Neural crest cell (in vitro differentiated cells): ENCODE measurements at regions not wholly inside any gene's neighbourhood (a gene's known extent, or its start where the extent isn't known, plus 50 kb on each side); places are given as distances from the start of the nearest gene placed in this dataset.

Experiments used
- DNase-seq: peaks from one replicate; pipeline ENCODE4 v3.0.0; 2021; ENCODE audit warnings: low read depth, mixed read lengths, low spot score
- H3K27ac Mint-ChIP-seq: one replicate; pipeline ENCODE4 v1.8.0; 2021; ENCODE audit warnings: mild to moderate bottlenecking, mixed read lengths; ENCODE audit not compliant: unreplicated experiment
- H3K27me3 Mint-ChIP-seq: 2 replicates; pipeline ENCODE4 v1.8.0; 2021; ENCODE audit warnings: low read depth, mild to moderate bottlenecking, mixed read lengths
- H3K36me3 Mint-ChIP-seq: 2 replicates; pipeline ENCODE4 v1.8.0; 2021; ENCODE audit warnings: low read depth, mild to moderate bottlenecking, mixed read lengths
- H3K4me1 Mint-ChIP-seq: 2 replicates; pipeline ENCODE4 v1.8.0; 2021; ENCODE audit warnings: mixed read lengths
- H3K4me3 Mint-ChIP-seq: one replicate; pipeline ENCODE4 v1.8.0; 2021; ENCODE audit warnings: mild to moderate bottlenecking, mixed read lengths
- H3K9me3 Mint-ChIP-seq: 2 replicates; pipeline ENCODE4 v1.8.0; 2021; ENCODE audit warnings: mixed read lengths
- CTCF ChIP-seq: fragments of 200-600 bp; sonication (generic); conservative IDR thresholded peaks from 2 replicates; pipeline ENCODE4 v1.5.0; 2021; ENCODE audit warnings: antibody characterized with exemption, mild to moderate bottlenecking

- Mint-ChIP-seq H3K4me3 (no peak overlapping the region), H3K27ac (no peak overlapping the region), H3K36me3 (no peaks in the 10 kb centered on the region), H3K9me3 (no peaks in the 10 kb centered on the region), H3K4me1 (no peaks in the 10 kb centered on the region), H3K27me3 (no peaks in the 10 kb centered on the region)
- TF ChIP-seq CTCF, result no peak
- DNase-seq, result no peak
Measured at GRCh38 chr3:55313666-55314065, 173.4 kb downstream of the WNT5A start.

GRCh38 chr3:55309336-55309735, 177.8 kb downstream of the WNT5A start:
- H3K36me3 Mint-ChIP-seq, result no peaks in the 10 kb centered on the region
- H3K27ac Mint-ChIP-seq, result no peak overlapping the region
- H3K4me1 Mint-ChIP-seq, result peaks cover 5% of the 10 kb centered on the region
- H3K4me3 Mint-ChIP-seq, result no peak overlapping the region
- H3K27me3 Mint-ChIP-seq, result no peaks in the 10 kb centered on the region
- no peak for DNase-seq
- H3K9me3 Mint-ChIP-seq, result no peaks in the 10 kb centered on the region
- TF ChIP-seq CTCF, result no peak

GRCh38 chr3:55307622-55308021, 179.5 kb downstream of the WNT5A start:
- no peaks in the 10 kb centered on the region for H3K36me3 Mint-ChIP-seq
- H3K27me3 Mint-ChIP-seq, result no peaks in the 10 kb centered on the region
- no peak for TF ChIP-seq CTCF
- peaks cover 5% of the 10 kb centered on the region for H3K4me1 Mint-ChIP-seq
- no peak overlapping the region for H3K27ac Mint-ChIP-seq
- no peak for DNase-seq
- no peak overlapping the region for H3K4me3 Mint-ChIP-seq
- no peaks in the 10 kb centered on the region for H3K9me3 Mint-ChIP-seq

GRCh38 chr3:55305696-55306485, 181.2 kb downstream of the WNT5A start:
- DNase-seq, result no peak
- TF ChIP-seq CTCF, result no peak
- no peaks in the 10 kb centered on the region for H3K9me3 Mint-ChIP-seq
- no peak overlapping the region for H3K4me3 Mint-ChIP-seq
- H3K4me1 Mint-ChIP-seq, result peaks cover 5% of the 10 kb centered on the region
- H3K36me3 Mint-ChIP-seq, result no peaks in the 10 kb centered on the region
- H3K27ac Mint-ChIP-seq, result no peak overlapping the region
- H3K27me3 Mint-ChIP-seq, result no peaks in the 10 kb centered on the region

- H3K27ac Mint-ChIP-seq, result no peak overlapping the region
- H3K27me3 Mint-ChIP-seq, result no peaks in the 10 kb centered on the region
- H3K4me1 Mint-ChIP-seq, result peaks cover 5% of the 10 kb centered on the region
- no peak for TF ChIP-seq CTCF
- H3K36me3 Mint-ChIP-seq, result no peaks in the 10 kb centered on the region
- no peaks in the 10 kb centered on the region for H3K9me3 Mint-ChIP-seq
- no peak overlapping the region for H3K4me3 Mint-ChIP-seq
- no peak for DNase-seq
Measured at GRCh38 chr3:55300701-55301100, 186.4 kb downstream of the WNT5A start.
